GM21825 (cell line): ENCODE measurements at regions not wholly inside any gene's neighbourhood (a gene's known extent, or its start where the extent isn't known, plus 50 kb on each side); places are given as distances from the start of the nearest gene placed in this dataset.
"Not testable (repeated sequence)": the region's sequence is repeated elsewhere in the genome, so short reads cannot be mapped to it uniquely, and the experiment has no call there.

ENCODE experiments used
- ATAC-seq: cut with Tn5 transposase; IDR thresholded peaks from one replicate; pipeline ENCODE4 v1.9.1; 2021; ENCODE audit warnings: mild to moderate bottlenecking, moderate library complexity; ENCODE audit not compliant: unreplicated experiment

GRCh38 chr3:72028726-72029125 lies 243.8 kb upstream of the PROK2 start:
- ATAC-seq = not testable (repeated sequence)

DNA sequence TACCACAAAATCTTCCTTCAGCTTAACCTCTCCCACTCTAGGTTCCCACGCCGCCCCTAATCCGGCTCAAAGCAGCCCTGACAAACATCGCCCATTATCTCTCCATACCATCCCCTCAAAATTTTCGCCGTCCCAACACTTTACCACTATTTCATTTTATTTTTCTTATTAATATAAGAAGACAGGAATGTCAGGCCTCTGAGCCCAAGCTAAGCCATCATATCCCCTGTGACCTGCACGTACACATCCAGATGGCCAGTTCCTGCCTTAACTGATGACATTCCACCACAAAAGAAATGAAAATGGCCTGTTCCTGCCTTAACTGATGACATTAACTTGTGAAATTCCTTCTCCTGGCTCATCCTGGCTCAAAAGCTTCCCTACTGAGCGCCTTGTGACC lies 243.4 kb upstream of the PROK2 start:
- not testable (repeated sequence) for ATAC-seq

DNA sequence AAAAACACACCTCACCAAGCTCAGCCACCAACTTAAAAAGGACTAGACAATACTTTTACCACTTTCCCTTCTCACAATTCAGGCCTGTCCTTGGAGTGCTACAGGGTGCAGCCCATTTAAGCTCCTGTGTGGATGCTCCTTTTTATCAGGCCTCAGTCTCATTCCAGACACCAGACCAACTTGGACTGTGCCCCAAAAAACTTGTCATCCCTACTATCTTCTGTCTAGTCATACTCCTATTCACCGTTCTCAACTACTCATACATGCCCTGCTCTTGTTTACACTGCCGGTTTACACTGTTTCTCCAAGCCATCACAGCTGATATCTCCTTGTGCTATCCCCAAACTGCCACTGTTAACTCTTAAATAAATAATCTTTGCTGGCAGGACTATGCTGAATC lies 242.8 kb upstream of the PROK2 start:
- ATAC-seq = not testable (repeated sequence)

- no peak for ATAC-seq
Measured at GRCh38 chr3:72022027-72022426, 237.1 kb upstream of the PROK2 start.

DNA sequence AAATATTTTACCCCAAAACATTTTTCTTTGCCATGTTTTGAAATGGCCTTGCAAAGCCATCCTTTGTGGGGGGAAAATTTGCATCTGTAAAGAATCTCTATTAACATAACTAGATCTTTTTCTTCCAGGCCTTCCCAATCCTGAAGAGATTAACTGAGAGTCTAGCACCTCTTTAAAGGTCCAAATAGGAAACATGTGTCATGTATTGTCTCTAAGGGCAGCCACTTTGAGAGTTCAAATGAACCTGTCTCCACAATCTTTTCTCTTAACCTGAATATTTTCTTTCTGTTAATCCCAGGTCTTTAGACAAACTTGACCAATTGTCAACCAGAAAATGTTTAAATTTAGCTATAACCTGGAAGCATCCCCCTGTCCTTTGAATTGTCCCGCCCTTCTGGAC lies 236.6 kb upstream of the PROK2 start:
- ATAC-seq = no peak

DNA sequence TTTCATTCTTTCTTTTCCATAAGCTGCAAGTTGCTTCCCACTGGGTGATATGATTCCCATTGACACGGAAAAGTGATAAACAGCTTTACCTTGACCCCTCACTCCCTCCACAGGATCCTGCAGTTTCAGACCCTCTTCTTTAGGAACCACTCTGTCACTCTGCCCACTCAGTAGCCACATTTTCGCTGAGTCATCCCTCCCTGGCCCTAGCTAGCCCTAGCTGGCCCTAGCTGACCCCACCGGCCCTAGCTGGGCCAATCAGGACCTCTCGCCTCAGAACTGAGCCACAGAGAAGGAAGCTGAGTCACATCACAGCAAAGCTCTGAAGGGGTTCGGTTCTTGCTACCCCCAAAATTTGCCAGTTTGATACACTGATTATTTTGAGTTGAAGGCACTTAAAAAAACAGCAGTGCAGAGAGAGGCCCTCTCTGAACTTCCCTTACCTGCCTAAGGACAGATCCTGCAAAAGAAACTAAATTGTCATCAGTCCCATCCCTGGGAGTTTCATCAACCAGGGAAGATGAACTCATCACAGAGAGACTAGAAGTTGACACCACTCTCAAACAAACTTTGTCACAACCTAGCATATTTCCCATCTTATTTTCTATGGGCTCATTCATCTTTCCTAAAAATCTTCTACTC lies 233.5 kb upstream of the PROK2 start:
- ATAC-seq = no peak

DNA sequence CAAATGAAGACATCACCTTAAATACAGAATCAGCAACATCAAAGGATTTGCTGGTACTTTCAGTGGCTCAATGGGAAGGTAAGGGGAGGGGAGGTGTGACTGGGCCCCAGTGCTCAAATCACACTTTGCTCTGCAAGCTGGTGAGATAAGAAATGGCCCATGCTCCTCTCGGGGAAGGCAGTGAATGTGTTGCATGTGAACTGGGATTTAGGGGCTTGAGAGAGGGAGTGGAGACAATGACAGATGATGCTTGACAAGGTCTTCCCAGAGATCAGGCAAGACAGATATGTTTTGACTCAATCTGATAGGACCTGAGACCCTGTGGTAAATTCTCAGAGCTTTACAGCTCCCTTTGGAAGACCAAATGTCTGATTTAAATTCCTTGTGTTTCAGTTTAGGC lies 233.0 kb upstream of the PROK2 start:
- no peak for ATAC-seq

DNA sequence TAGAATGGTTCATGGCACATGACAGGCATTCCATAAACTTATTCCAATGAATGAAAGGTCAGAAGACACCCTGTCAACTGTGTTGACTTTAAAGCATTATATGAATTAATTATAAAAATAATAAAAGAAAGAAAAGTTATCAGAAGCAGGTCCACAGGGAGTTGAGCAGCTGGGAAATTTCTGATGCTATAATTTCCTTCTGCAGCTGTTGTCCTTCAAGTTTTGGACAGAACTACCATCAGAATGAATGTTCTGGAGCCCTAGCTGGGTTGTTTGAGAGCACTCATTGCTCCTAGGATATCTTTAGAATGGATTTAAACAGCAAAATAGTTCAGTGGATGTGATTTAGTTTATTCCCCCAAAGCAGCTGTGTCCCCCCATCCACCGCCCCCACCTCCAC lies 232.4 kb upstream of the PROK2 start:
- ATAC-seq = no peak

DNA sequence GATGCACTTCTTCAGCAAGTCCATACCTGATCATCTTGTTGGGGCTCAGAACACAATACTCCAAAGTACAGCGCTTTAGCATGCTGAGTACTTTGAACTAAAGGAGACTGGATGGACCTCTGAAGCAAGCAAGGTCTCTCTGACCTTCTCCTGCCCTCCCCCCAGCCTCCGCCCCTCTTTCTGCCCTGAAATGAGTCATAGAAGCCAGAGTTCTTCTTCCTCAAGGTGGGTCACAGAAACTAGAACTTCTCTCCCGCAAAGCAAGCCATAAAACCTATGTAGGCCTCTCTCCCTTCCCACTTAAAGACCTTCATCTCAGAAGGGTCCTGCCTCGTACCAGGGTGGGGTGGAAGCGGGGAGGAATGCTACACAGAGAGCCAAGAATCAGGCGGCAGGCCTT lies 230.5 kb upstream of the PROK2 start:
- ATAC-seq = no peak

GRCh38 chr3:72013084-72013483 lies 228.1 kb upstream of the PROK2 start:
- no peak for ATAC-seq

DNA sequence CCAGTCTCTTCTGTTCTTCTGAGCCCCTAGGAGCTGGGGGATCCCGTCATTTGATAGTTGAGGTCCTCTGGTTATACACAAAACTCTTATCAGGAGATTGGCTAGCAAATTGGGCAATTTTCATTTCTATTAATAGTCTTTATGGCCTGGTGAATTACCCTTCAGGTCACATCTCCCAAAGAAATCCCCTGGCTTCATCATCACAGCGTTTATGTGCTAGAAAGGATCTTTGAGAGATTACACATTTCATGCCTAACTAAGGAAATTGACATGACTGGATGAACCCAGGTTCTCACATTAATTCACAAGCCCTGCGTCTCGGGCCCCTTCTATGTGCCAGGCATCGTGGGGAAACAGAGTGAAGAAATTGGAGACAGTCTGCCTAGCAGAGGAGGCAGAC lies 227.4 kb upstream of the PROK2 start:
- ATAC-seq = no peak

DNA sequence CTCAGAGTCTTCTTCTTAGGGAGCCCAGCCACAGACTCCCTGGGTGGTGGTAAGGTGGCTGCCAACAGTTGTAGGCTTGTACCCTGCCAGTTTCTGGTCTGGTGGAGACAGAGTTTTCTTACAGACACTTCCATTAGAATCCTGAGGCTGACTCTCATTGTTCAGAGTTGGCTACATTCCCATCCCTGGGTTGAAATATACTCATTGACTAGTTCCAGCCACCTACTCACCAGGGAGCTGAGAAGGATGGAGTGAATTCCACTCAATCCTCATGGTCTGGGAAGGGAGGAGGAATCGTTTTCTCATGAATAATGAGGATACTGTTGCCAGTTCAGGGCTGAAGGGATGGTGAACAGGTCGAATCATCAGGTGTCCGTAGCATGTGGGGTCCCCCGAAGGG lies 226.5 kb upstream of the PROK2 start:
- no peak for ATAC-seq

GRCh38 chr3:72009851-72010443 lies 225.0 kb upstream of the PROK2 start:
- no peak for ATAC-seq

DNA sequence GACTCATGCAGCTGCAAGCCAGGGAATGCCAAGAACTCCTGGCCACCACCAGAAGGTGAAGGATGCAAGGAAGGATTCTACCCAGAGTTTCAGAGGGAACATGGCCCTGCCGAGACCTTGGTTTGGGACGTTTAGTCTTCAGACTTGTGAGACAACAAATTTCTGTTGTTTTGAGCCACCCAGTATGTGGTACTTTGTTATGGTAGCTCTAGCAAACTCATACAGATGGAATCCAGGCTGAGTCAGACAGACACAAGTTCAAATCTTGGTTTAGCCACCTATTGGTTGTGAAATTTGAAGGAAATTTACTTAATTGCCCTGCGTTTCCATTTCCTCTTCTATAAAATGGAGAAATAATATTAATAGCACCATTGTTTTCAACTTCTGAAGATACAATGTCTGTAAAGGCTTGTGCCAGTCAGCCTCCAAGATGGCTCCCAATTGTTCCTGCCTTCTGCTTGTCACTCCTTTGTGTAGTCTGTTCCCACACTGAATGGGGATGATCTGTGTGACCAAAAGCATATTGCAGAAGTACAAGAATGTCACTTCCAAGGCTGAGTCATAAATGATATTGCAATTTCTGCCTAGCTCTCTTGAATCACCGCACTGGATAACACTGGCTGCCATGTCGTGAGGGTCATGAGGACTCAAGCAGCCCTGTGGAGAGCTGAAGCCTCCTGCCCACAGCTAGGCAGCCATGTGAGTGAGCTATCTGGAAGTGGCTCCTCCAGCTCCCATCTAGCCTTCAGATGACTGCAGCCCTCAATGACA lies 223.5 kb upstream of the PROK2 start:
- no peak for ATAC-seq

GRCh38 chr3:72006631-72007556 lies 221.9 kb upstream of the PROK2 start:
- no peak for ATAC-seq

GRCh38 chr3:72004749-72005292 lies 219.9 kb upstream of the PROK2 start:
- ATAC-seq = no peak

DNA sequence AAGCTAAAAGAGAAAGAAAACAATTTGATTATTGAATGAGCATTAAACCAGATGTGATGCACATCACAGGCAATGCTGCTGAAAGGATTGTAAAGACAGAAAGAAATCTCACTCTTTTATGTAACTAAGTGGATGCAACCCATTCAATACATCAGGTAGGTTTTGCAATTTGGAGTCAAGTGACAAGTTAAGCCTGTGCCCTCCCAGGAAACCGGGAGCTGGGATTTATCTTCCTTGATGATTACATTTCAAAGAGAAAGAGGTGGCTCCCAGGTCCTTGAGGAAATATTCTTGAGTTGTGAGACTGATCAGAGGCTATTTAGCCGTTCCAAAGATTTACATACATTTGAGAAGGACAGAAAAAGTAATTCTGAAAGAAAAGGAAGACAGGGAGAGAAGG lies 219.0 kb upstream of the PROK2 start:
- no peak for ATAC-seq

DNA sequence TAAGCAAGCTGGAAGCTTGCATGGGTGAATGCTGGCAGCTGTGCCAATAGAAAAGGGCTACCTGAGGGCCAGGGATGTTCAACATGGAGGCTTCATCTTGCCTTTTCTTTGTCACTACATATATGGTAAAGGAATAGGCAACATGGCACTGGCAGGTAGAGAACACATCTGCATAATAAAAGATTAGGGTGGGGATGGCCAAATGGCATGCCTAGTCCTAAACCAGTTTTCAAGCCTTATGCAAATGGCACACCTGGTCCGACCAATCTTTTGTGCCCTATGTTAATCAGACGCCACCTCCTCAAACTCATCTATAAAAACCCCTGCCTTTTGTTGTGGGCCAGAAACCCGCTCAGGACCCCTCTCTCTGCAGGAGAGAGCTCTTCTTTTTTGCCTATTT lies 216.8 kb upstream of the PROK2 start:
- ATAC-seq = no peak

DNA sequence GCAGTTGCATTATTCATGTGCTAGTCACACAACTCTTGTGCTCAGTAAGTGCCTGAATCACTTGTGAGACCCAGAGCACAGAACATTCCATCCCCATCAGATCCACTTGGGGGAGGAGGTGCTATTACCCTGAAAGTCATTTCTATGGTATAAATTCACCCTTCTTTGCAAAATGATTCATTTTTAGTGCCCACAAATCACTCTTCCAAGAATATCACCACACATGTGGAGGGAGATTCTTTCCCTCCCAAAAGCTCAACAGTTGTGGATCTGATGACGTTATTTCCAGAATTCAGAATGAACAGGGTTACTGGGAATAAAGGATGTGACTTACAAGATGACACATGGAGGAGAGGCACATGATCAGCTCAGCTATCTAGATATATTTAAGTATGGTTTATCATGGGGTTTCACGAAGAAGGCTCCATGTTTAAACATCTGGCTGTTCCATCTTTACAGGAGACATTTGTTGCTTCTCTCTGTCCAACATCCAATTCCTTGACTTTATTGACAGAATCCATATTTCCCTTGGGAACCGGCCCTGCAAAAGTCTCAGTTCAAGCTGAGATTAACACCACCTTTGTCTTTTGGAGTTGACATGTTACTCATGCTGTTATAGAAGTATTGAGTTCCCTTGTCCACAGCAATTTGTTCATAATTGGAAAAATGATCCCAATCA lies 214.2 kb upstream of the PROK2 start:
- ATAC-seq = no peak

DNA sequence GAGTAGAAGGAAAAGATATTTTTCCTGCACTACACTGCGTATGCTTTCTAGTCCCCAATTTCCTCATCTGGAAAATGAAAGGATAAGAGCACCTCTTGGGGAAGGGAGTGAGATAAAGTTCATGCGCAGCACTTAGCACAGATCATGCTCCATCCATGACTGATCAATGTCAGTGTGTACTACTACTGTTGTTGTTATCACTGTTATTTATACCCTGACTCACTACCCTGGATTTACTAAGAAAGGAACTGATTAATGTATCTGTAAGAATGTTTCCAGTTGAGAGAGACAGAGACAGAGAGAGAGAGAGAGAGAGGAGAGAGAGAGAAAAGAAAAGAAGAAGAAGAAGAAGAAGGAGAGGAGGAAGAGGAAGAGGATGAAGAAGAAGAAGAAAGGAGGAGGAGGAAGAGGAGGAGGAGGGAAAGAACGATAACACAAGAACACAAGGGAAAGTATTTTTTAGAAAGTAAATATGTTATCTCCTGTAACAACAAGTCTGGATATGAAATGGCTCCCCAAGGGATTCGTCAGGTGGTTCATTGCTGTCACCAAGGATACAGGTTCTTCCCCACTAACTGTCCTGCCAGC lies 212.2 kb upstream of the PROK2 start:
- ATAC-seq = no peak
